ENCODE measurements at regions not wholly inside any gene's neighbourhood (a gene's known extent, or its start where the extent isn't known, plus 50 kb on each side); places are given as distances from the start of the nearest gene placed in this dataset.

DNA sequence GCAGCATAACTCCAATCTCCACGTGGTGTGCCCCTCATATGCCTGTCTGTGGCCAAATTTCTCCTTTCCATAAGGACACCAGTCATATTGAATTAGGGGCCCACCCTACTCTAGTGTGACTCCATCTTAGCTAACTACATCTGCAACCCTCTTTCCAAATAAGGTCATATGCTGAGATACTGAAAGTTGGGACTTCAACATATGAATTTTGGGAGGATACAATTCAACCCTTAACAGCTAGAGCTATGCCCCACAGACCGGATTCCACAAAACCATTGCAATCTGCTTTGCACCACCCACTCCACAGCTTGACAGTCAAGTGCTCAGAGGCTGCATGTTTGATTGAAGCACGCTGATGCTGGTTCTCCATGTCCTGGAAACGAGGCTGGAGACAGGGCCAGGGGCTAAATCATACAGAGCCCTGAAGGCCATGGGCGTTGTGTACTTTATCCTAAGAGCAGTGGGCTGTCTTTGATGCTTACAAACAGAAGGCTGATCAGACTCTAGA is 122.8 kb downstream of the MTX3 start:
- no peak for DNase-seq

DNA sequence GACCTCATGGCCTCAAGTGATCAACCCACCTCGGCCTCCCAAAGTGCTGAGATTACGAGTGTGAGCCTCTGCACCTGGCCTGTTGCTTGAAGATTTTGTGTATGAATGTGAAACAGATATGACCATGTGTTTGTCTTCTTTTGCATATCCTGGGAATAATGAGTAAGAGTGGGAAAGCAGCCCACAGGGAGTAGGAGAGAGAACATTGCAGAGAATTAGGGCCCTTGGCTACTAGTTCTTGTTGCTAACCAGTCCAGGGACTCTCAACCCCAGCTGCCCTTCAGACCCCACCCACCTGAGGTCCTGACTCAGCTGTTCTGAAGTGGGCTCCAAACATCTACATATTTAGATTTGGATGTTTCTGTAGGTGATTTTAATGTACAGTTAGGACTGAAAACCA is 125.5 kb downstream of the MTX3 start:
- no peak for DNase-seq

DNA sequence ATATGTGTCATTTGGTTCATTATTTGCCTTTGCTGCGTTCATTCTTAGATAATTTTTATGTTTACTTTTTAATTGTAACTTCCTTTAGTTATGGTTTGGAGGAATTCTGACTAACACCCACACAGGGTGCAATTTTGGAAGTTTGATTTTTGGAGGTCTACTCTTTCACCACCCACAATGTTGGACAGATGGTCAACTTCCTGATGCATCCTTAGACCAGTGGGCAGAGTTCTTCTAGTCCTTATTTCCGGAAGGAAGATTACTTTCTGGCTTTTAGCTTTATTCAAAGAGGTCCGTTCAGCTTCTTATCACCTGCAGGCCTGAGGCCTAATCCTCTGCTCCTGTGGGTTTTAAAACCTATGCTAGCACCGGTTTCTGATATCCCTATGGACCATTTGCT is 126.7 kb downstream of the MTX3 start:
- no peak for DNase-seq

DNA sequence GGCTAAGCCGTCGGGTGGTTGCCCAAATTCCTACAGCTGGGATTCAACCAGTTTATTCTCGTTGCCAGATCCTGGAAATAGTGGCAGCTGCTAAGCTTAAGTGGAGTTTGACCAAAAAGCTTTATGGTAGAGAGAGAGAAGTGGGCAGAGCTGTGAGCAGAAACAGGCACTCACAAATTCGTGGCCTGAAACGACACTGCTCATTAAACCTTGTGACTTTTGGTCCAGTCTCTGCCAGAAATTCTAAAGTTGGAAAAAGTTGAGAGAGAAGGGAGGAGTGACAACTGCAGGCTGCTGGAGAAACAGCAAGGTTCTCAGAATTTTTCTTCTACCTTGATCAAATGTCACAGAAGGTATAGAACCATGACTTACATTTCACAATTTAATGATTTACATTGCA is 131.5 kb downstream of the MTX3 start:
- no peak for DNase-seq

DNA sequence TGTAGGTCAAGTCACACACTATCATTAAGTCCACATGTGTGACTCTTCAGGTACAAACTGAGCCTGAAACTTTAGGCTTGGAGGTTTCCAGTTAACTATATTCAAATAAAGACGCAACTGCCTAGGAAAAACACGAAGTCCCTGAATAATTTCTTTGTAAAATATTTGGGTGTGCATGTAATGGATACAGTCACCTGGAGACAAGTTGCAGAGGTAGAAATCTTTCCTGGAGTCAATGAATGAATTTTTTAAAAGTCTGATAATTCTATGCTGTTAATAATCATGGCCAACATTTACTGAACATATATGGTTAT is 132.7 kb downstream of the MTX3 start:
- DNase-seq = no peak

DNA sequence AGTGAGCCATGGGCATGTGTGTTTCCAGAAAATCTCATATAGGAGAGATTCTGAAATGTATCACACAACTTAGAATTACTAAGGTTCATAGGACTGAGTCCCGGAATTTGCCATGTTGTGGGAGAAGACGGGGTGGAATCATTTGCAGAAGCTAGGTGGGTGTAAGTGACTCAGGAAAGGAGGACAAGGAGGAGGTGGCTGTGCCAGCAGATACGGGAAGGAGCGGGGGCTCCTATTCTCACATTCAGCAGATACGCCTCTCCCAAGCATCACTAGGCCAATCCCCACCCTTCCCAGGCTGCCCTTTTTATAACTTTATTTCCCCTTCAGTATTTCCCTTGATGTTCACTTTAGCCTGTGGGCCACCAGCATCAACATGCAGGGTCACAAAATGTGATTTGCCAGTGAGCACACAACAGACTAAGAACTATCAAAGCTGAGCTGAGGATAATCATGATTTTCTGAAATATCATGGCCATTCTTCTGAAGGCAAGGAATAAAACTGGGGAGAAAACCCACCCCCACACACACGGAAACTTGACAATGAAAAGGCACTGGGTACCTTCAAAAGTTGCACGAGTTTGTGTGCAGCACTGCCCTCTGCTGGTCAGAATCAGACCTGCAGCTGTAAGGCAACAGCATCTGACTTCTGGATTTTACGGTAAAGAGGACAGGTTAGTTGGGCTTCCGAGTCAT is 133.2 kb downstream of the MTX3 start:
- peak in 1 of 2 donors; percentile 29 for DNase-seq

DNA sequence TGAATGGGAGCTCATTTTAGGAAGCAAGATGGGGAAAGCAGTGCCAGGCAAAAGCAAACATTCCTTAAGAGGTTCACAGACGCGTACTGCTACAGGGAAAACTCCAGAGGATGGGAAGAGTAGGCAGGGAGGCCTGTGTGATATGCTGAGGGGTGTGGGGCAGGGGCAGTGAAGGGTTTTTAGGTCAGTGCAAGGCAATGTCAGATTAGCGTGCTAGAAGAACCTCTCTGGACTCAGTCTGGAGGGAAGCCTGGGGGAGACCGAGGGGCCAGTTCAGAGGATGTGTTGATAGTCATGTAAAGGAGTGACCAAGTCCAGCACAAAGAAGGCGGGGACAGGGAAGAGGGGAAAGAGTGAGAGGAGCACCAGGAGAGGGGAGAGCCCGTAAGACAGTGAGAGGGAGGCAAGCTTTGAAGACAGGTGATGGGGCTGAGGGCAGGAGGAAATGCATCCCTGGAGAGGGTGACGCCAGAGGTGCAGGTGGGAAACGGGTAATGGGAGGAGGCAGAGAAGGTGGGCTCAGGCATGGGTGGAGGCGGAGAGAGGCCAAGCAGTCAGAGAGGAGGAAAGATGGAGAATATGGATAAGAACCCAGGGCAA is 134.5 kb downstream of the MTX3 start:
- no peak for DNase-seq

DNA sequence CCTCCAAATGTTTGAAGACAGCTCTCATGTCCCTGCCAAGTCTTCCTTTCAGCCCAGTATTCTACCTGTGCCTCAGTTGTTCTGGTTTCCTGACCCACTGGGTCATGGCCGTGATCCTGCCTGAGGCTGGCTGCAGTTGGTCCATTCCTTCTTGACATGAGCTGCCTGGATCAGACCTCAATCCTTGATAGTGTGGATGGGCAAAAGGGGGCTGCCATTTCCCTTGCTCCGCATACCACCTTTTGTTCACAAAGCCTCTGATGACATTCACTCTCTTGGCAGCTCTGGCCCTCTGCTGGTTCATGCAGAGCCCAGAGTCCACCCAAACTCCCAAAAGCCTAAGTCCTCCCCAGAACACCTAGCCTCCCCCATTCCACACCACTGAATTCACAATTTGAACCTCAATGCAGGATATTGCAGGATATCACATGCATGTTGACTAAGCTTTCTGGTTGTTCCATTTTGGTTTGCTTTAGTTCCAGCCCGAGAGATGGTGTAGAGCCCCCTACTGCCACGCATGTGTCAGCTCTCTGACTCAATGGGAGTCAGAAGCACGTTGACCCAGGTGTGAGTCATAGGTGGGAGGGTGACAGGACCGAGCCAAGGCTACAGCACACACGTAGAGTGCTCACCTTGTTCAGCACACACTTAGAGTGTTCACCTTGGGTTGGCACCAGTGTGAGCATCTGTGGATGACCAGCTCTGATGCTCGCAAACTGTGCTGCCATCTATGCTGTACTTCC is 137.2 kb downstream of the MTX3 start:
- no peak for DNase-seq

DNA sequence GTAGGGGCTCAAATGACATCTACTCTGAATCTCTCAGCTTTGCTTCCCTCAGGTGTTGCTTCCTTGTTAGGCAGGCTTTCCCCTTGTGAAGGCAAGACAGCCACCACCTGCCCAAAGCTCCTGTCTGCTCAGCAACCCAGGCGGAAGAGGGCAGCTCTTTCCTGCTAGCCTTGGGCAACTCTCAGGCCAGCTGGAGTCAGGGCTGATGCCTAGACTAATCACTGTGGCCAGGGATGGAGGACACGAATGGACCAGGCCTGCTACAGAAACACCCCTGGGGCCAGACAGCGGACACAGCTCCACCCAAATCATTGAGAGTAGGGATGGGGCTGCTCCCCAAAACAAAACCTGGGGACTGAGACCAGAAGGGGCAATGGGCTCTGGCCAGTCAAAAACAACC is 138.0 kb downstream of the MTX3 start:
- DNase-seq = no peak

DNA sequence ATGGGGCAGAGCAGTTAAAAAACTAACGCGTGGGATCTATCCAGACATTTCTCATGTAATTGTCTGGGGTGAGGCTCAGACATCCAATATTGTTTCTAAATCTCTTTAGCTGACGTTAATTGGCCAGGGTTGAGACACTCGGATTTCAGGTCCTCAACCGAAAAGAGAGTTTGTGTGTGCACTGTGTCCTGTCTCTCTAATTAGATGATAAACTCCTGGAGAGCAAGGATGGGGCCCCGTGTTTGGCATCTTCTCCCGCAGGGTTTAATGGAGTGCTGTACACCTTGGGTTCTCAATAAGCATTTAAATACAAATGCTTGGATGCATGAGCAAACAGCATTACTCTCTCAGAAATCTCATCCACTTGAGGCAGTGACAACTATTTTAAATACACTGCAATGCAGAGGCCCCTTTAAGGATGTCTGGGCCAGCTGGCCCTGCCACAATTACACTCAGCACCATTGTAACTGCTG is 139.6 kb downstream of the MTX3 start:
- no peak for DNase-seq

DNA sequence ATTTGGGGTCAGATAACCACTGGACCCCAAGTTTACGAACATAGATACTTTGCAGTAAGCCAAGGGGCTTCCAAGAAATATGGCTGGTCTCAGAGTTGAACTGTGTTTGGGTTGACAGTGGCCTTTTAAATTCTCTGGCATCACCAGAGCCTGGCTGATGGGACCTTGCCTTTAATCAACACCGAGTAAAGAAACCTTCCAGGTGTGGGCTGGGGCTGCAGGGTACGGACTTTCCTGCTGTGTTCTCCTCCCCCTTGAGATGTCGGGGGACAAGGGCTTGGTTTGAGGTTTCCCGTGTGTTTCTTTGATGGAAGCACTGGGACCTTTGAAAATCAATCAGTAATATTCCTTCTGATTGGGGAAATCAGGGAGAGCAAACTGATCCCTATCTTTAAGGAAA is 140.1 kb downstream of the MTX3 start:
- no peak for DNase-seq

DNA sequence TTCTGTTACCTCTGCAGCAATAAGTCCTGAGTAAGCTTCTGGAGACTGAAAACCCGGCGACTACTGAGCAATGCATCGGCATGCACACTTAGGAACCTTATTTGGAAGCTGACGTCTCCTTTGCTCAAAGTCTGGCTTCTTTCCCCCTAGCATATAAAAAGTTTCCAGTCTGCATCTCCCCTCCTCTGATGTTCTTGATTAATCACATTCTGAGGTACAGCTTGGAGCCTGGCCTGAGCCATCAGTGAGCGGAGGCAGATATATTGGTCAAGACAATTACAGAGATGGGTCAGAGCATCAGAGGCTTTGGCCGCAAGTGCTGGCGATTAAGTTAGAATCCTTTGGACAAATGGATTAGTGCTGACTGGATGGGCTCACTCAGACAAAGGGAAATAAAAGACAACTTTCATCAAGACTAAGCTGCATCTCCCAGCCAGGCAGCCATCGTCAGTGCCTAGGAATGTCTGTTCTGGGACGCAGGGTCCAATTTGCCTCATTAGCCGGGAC is 140.7 kb downstream of the MTX3 start:
- DNase-seq = no peak

DNA sequence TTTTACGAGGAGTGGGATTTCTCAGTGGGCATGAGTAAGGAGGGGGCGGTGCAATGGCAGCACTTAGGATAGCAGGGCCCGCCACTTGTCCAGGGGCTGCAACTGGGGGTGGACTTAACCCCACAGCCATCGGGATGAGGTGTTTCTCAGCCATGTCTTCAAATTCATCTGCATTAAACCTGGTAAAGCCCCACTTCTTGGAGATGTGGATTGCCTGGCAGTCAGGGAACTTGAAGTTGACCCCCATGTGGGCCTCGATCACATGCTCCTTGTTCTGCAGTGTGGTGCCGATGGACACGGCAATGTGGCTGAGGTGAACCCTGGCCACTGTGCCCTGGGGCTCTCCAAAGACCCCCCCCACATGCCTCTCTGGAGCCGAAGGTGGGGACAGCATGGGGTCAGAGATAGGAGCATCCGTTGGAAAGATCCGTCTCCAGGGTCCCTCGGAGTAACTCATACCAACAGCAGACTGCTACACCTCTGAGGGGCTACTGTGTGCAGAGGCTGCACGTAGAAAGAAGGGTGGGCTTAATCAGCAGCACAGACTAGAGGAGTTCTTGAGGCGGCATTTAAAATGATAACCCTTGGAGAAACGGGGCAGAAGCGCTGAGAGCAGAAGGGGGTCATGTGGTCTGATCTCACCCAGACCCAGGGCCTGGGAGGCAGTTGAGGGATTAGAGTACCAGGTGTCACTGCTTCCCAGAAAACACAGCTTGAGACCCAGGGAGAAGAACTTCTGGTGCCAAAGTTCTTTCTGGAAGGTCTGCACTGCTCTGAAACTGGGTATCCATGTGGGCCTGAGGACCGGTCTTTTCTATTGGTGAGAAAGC is 141.4 kb downstream of the MTX3 start:
- DNase-seq = no peak
